ENCODE measurements at regions not wholly inside any gene's neighbourhood (a gene's known extent, or its start where the extent isn't known, plus 50 kb on each side); places are given as distances from the start of the nearest gene placed in this dataset.

DNA sequence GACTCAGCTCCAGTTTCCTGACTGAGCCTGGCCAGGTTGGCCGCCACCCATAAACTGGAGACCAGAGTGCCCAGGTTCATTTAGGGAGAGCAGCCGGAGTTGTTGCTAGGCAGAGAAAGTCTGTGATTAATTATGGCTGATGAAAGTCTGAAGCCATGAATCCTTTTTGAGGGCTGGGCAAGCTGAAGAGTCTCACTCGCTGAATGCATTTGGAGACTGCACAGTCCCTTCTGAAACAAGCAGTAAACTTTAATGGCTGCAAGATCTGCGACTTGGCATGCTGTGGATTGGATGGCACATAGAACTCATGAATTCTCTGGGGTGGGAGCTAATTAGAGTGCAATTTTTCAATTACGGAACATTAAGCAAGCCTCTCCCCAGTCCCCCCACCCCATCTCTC lies 282.1 kb downstream of the RPLP1 start:
- TF ChIP-seq, protein P1, sequence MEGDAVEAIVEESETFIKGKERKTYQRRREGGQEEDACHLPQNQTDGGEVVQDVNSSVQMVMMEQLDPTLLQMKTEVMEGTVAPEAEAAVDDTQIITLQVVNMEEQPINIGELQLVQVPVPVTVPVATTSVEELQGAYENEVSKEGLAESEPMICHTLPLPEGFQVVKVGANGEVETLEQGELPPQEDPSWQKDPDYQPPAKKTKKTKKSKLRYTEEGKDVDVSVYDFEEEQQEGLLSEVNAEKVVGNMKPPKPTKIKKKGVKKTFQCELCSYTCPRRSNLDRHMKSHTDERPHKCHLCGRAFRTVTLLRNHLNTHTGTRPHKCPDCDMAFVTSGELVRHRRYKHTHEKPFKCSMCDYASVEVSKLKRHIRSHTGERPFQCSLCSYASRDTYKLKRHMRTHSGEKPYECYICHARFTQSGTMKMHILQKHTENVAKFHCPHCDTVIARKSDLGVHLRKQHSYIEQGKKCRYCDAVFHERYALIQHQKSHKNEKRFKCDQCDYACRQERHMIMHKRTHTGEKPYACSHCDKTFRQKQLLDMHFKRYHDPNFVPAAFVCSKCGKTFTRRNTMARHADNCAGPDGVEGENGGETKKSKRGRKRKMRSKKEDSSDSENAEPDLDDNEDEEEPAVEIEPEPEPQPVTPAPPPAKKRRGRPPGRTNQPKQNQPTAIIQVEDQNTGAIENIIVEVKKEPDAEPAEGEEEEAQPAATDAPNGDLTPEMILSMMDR (IDR thresholded peaks at IDR 0.05): no peak
- Histone ChIP-seq H3K27me3 (ENCODE audit: control insufficient read depth, insufficient read depth, low read length) (peaks cover 3% of the 10 kb centered on the region), H3K9me3 (ENCODE audit: control insufficient read depth, insufficient read depth, low read length) (no peaks in the 10 kb centered on the region), H3K4me1 (ENCODE audit: control insufficient read depth, insufficient read depth, low read length) (no peaks in the 10 kb centered on the region), H3K27ac (ENCODE audit: low read length) (no peak overlapping the region), H3K36me3 (ENCODE audit: control insufficient read depth, insufficient read depth, low read length) (no peaks in the 10 kb centered on the region), H3K4me3 (ENCODE audit: low read length) (no peak overlapping the region)
- 96% methylated on average over 5 of the region's 5 CpGs for WGBS (ENCODE audit: insufficient coverage)
- intact Hi-C loops (cut with micrococcal nuclease): no loop called here
- Mint-ChIP-seq H3K9me3 (no peaks in the 10 kb centered on the region), H3K27me3 (ENCODE audit: low read depth in 2 of 2) (peaks cover 69 to 92% of the 10 kb centered on the region in 2 donors), H3K4me1 (no peaks in the 10 kb centered on the region), H3K4me3 (no peak overlapping the region), H3K36me3 (no peaks in the 10 kb centered on the region), H3K27ac (no peak overlapping the region)
- no peak for ATAC-seq
- no peak for DNase-seq

DNA sequence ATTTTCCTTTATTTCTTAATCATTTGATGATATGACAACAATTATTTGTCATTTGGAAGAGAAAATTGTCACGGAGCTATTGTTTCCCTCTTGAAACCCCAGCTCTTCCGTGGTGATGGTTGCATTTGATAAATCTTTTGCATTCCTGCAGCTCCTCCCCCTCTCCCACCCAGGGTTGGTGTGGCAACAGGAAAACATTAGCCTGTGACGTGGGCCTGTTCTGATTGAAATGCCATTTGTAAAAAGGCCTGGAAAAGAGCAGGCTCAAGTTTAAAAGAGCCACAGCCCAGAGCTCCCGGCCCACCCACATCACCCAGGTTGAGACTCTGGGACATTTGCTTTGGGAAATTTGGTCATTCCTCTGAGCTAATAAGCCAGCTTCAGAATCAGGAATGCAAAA lies 282.5 kb downstream of the RPLP1 start:
- H3K4me3 ChIP-seq (ENCODE audit: low read length): no peak overlapping the region
- ATAC-seq (no peak), DNase-seq (no peak)
- H3K36me3 ChIP-seq (ENCODE audit: control insufficient read depth, insufficient read depth, low read length): no peaks in the 10 kb centered on the region
- no peaks in the 10 kb centered on the region for H3K4me1 ChIP-seq (ENCODE audit: control insufficient read depth, insufficient read depth, low read length)
- Mint-ChIP-seq H3K4me1 (no peaks in the 10 kb centered on the region), H3K27me3 (ENCODE audit: low read depth in 2 of 2) (peaks cover 71 to 93% of the 10 kb centered on the region in 2 donors), H3K27ac (no peak overlapping the region), H3K4me3 (no peak overlapping the region), H3K36me3 (no peaks in the 10 kb centered on the region), H3K9me3 (no peaks in the 10 kb centered on the region)
- H3K27ac ChIP-seq (ENCODE audit: low read length): no peak overlapping the region
- intact Hi-C loops (cut with micrococcal nuclease): no loop called here
- H3K27me3 ChIP-seq (ENCODE audit: control insufficient read depth, insufficient read depth, low read length): peaks cover 3% of the 10 kb centered on the region
- TF ChIP-seq, protein P1 (IDR thresholded peaks at IDR 0.05): no peak
- H3K9me3 ChIP-seq (ENCODE audit: control insufficient read depth, insufficient read depth, low read length): no peaks in the 10 kb centered on the region
- WGBS (ENCODE audit: insufficient coverage): 87% methylated on average over 3 of the region's 4 CpGs

DNA sequence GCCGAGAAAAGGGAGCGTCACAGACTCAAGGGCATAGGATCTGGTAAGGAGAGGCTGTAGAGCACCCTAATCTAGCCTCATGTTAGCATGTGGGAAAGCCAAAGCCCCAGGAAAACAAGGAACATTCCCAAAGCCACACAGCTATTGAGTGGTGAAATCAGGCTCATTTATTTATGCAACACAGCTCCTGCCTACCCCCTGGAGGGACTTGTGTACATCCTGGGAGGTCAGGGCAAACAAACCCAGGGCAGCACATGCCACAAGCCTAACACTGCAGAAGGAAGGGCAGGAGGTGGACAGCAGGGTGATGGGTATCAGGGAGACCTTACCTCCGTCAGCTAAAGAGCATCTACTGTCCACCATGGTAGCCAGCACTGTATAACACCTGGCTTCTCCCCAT lies 283.5 kb downstream of the RPLP1 start:
- 63% methylated on average over 3 of the region's 3 CpGs for WGBS (ENCODE audit: insufficient coverage)
- H3K36me3 ChIP-seq (ENCODE audit: control insufficient read depth, insufficient read depth, low read length): no peaks in the 10 kb centered on the region
- TF ChIP-seq, protein P1 (IDR thresholded peaks at IDR 0.05): no peak
- no peaks in the 10 kb centered on the region for H3K9me3 ChIP-seq (ENCODE audit: control insufficient read depth, insufficient read depth, low read length)
- no peaks in the 10 kb centered on the region for H3K4me1 ChIP-seq (ENCODE audit: control insufficient read depth, insufficient read depth, low read length)
- H3K4me1 Mint-ChIP-seq: no peaks in the 10 kb centered on the region
- no peak overlapping the region for H3K4me3 ChIP-seq (ENCODE audit: low read length)
- intact Hi-C loops (cut with micrococcal nuclease): no loop called here
- no peak overlapping the region for H3K27ac Mint-ChIP-seq
- ATAC-seq (no peak), DNase-seq (no peak)
- H3K27me3 ChIP-seq (ENCODE audit: control insufficient read depth, insufficient read depth, low read length): peaks cover 3% of the 10 kb centered on the region
- H3K27me3 Mint-ChIP-seq (ENCODE audit: low read depth in 2 of 2): peaks cover 63 to 93% of the 10 kb centered on the region in 2 donors
- no peak overlapping the region for H3K4me3 Mint-ChIP-seq
- no peaks in the 10 kb centered on the region for H3K36me3 Mint-ChIP-seq
- H3K27ac ChIP-seq (ENCODE audit: low read length): no peak overlapping the region
- H3K9me3 Mint-ChIP-seq: no peaks in the 10 kb centered on the region

DNA sequence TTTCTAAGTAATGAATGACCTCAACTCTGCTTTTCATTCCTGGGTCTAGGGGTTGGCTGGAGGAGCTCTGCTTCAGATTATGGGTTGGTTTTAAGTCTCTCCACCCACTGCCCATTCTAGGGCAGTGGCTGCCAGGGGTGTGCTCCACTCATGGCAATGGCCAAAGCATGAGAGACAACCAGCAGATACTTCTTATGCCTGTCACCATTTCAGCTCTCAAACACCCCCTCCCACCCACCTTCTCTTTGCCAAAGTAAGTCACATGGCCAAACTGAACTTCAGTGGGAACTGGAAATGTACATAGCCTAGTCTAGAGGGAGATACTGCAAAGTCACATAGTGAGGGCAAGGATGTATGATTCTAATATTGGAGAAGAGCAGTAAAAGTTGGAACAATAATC lies 285.3 kb downstream of the RPLP1 start:
- no peak for DNase-seq
- no peaks in the 10 kb centered on the region for H3K9me3 Mint-ChIP-seq

More for the DNA sequence above, 285.3 kb downstream of the RPLP1 start:
- intact Hi-C loops (cut with micrococcal nuclease): no loop called here
- ATAC-seq: no peak
- Histone ChIP-seq H3K27me3 (ENCODE audit: control insufficient read depth, insufficient read depth, low read length) (peaks cover 3% of the 10 kb centered on the region), H3K4me1 (ENCODE audit: control insufficient read depth, insufficient read depth, low read length) (peaks cover 8% of the 10 kb centered on the region), H3K36me3 (ENCODE audit: control insufficient read depth, insufficient read depth, low read length) (no peaks in the 10 kb centered on the region), H3K9me3 (ENCODE audit: control insufficient read depth, insufficient read depth, low read length) (no peaks in the 10 kb centered on the region), H3K27ac (ENCODE audit: low read length) (no peak overlapping the region), H3K4me3 (ENCODE audit: low read length) (no peak overlapping the region)
- Mint-ChIP-seq H3K4me1 (peaks cover 0 to 6% of the 10 kb centered on the region in 2 donors), H3K36me3 (no peaks in the 10 kb centered on the region), H3K27me3 (ENCODE audit: low read depth in 2 of 2) (peaks cover 67 to 89% of the 10 kb centered on the region in 2 donors), H3K4me3 (no peak overlapping the region), H3K27ac (no peak overlapping the region)
- TF ChIP-seq, protein P1 (IDR thresholded peaks at IDR 0.05): no peak
